PC-3 (cell line): ENCODE measurements at regions not wholly inside any gene's neighbourhood (a gene's known extent, or its start where the extent isn't known, plus 50 kb on each side); places are given as distances from the start of the nearest gene placed in this dataset.

Experiments
- ATAC-seq: fragments of 200-7000 bp; cut with Tn5 transposase; 2 replicates; pipeline ENCODE4 v1.9.1; 2020; ENCODE audit warnings: mild to moderate bottlenecking, moderate library complexity
- BruUV-seq: library from RNA; stranded (reverse); fragments of 400-500 nt; replicated peaks from 2 replicates; lab custom pipeline; 2021; lab: Mats Ljungman, UMichigan
- CTCF ChIA-PET: fragments of 300-600 bp; sonication (Branson Sonifier 250); formaldehyde crosslinking; loops from one replicate; lab custom pipeline; 2022; ENCODE audit warnings: antibody characterized with exemption; lab: Charles Lee
- POLR2A ChIA-PET: fragments of 300-600 bp; sonication (Branson Sonifier 250); formaldehyde crosslinking; loops from one replicate; lab custom pipeline; 2022; ENCODE audit warnings: antibody characterized with exemption; ENCODE audit not compliant: unreplicated experiment; lab: Charles Lee
- DNase-seq: peaks from one replicate; pipeline ENCODE4 v3.0.0-alpha.2; 2015
- H2AFZ ChIP-seq: fragments of 300-600 bp; sonication (generic); 2 replicates; pipeline ENCODE4 v1.6.0; 2016; ENCODE audit warnings: antibody characterized with exemption, low read length
- H3F3A ChIP-seq: fragments of 300-600 bp; sonication (generic); one replicate; pipeline ENCODE4 v1.6.0; 2017; ENCODE audit warnings: antibody characterized with exemption, low read length, control low read depth, mild to moderate bottlenecking; ENCODE audit not compliant: unreplicated experiment
- H3K27ac ChIP-seq: fragments of 300-600 bp; sonication (generic); 2 replicates; pipeline ENCODE4 v1.5.1; 2016; ENCODE audit warnings: mild to moderate bottlenecking, low read length
- H3K27me3 ChIP-seq: fragments of 300-600 bp; sonication (generic); 2 replicates; pipeline ENCODE4 v1.6.1; 2016; ENCODE audit warnings: low read length, mixed read lengths
- H3K36me3 ChIP-seq: fragments of 300-600 bp; sonication (generic); 2 replicates; pipeline ENCODE4 v1.6.1; 2016; ENCODE audit warnings: low read depth, mixed run types, low read length, mixed read lengths
- H3K4me1 ChIP-seq: fragments of 300-600 bp; sonication (generic); 2 replicates; pipeline ENCODE4 v1.5.1; 2016; ENCODE audit warnings: low read length; ENCODE audit not compliant: insufficient read depth
- H3K4me2 ChIP-seq: fragments of 300-600 bp; sonication (generic); 2 replicates; pipeline ENCODE4 v1.6.0; 2016; ENCODE audit warnings: low read length
- H3K4me3 ChIP-seq: fragments of 300-600 bp; sonication (generic); 2 replicates; pipeline ENCODE4 v1.5.1; 2016; ENCODE audit warnings: mild to moderate bottlenecking, low read length, mixed read lengths
- H3K79me2 ChIP-seq: fragments of 300-600 bp; sonication (generic); 2 replicates; pipeline ENCODE4 v1.6.1; 2017; ENCODE audit warnings: low read length, mixed read lengths
- H3K9ac ChIP-seq: fragments of 300-600 bp; sonication (generic); 2 replicates; pipeline ENCODE4 v1.6.0; 2016; ENCODE audit warnings: mild to moderate bottlenecking, low read length
- H3K9me2 ChIP-seq: fragments of 300-600 bp; sonication (generic); replicated peaks from 2 replicates; pipeline ENCODE4 v1.6.1; 2016; ENCODE audit warnings: mixed run types, low read length, mixed read lengths
- H3K9me3 ChIP-seq: fragments of 300-600 bp; sonication (generic); 2 replicates; pipeline ENCODE4 v1.6.1; 2016; ENCODE audit warnings: low read length, mixed read lengths
- H4K20me1 ChIP-seq: fragments of 300-600 bp; sonication (generic); 2 replicates; pipeline ENCODE4 v1.6.1; 2016; ENCODE audit warnings: low read length, mixed read lengths
- EZH2 ChIP-seq: fragments of 300-600 bp; sonication (generic); IDR thresholded peaks from one replicate; pipeline ENCODE4 v1.6.1; 2017; ENCODE audit warnings: antibody characterized with exemption, mild to moderate bottlenecking, low read length; ENCODE audit not compliant: unreplicated experiment
- EZH2phosphoT487 ChIP-seq: fragments of 300-600 bp; sonication (generic); IDR thresholded peaks from 2 replicates; pipeline ENCODE4 v1.6.1; 2018; ENCODE audit warnings: mild to moderate bottlenecking, antibody characterized with exemption, low read length, borderline replicate concordance
- intact Hi-C: fragments of 100-400 bp; cut with micrococcal nuclease; formaldehyde crosslinking; loops from 2 replicates; pipeline ENCODE4 v1.9.0; 2023
- TF ChIP-seq, protein P1 (sequence below): fragments of 300-600 bp; sonication (generic); conservative IDR thresholded peaks from 2 replicates; pipeline ENCODE4 v1.5.1; 2017; ENCODE audit warnings: antibody characterized with exemption, low read depth, mild to moderate bottlenecking, low read length

DNA sequence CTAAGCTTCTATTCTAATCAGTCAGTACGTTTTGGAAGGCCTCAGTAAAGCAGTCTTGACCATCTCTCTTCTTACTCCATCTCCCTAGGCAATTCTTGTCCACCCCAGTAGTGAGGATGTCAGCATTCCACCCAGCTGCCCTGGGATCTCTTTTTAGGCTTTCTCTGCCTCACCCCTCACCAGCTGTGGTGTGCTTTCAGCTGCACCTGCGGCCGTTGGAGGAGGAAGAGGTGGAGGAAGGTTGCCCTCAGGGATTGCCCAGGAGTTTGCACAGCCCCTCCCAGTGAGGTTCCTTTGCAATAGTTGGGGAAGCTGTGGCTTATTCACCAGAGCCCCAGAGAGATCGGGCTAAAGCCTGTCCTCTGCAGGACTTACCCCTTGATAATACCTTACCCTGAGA lies 615.8 kb downstream of the BNC2 start:
- H3K9me2 ChIP-seq: no peaks in the 10 kb centered on the region
- H4K20me1 ChIP-seq: no peaks in the 10 kb centered on the region
- TF ChIP-seq EZH2phosphoT487 (no peak), EZH2 (no peak)
- TF ChIP-seq, protein P1, sequence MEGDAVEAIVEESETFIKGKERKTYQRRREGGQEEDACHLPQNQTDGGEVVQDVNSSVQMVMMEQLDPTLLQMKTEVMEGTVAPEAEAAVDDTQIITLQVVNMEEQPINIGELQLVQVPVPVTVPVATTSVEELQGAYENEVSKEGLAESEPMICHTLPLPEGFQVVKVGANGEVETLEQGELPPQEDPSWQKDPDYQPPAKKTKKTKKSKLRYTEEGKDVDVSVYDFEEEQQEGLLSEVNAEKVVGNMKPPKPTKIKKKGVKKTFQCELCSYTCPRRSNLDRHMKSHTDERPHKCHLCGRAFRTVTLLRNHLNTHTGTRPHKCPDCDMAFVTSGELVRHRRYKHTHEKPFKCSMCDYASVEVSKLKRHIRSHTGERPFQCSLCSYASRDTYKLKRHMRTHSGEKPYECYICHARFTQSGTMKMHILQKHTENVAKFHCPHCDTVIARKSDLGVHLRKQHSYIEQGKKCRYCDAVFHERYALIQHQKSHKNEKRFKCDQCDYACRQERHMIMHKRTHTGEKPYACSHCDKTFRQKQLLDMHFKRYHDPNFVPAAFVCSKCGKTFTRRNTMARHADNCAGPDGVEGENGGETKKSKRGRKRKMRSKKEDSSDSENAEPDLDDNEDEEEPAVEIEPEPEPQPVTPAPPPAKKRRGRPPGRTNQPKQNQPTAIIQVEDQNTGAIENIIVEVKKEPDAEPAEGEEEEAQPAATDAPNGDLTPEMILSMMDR: no peak
- no peak overlapping the region for H3K4me2 ChIP-seq
- H3K9me3 ChIP-seq: no peaks in the 10 kb centered on the region
- H3K36me3 ChIP-seq: no peaks in the 10 kb centered on the region
- intact Hi-C loops: no loop called here
- H3F3A ChIP-seq: no peaks in the 10 kb centered on the region
- POLR2A ChIA-PET: no interaction called here
- no peak overlapping the region for H3K9ac ChIP-seq
- DNase-seq: no peak
- no peaks in the 10 kb centered on the region for H3K79me2 ChIP-seq
- no peak overlapping the region for H3K4me3 ChIP-seq
- ATAC-seq: no peak
- CTCF ChIA-PET: no interaction called here
- no TSS peak for BruUV-seq
- no peaks in the 10 kb centered on the region for H3K27me3 ChIP-seq
- H2AFZ ChIP-seq: no peak overlapping the region
- peaks cover 7% of the 10 kb centered on the region; the same call in 1 of the 2 replicates for H3K4me1 ChIP-seq
- H3K27ac ChIP-seq: no peak overlapping the region

DNA sequence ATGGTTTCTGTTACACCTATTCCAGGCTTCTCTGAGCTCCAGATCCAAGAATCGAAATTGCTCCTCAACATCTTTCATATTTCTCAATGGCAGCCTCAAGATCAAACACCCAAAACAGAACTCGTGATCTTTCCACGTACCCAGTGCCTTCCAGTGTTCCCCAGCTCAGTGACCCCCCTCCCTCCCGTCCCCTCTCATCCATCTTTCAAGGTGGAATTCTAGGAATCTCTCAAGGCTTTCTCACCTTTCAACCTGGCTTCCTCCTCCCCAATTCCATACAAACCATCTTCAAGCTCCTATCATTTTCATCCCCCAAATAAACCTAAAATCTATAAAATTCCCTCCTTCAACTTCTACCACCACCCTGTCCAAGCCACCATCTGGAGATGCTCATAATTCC lies 615.3 kb downstream of the BNC2 start:
- no peaks in the 10 kb centered on the region for H4K20me1 ChIP-seq
- ChIA-PET CTCF (no interaction called here), POLR2A (no interaction called here)
- no peaks in the 10 kb centered on the region for H3K79me2 ChIP-seq
- no peak overlapping the region for H3K27ac ChIP-seq
- H2AFZ ChIP-seq: no peak overlapping the region
- no peaks in the 10 kb centered on the region for H3K36me3 ChIP-seq
- H3K9me3 ChIP-seq: no peaks in the 10 kb centered on the region
- no peak for ATAC-seq
- no TSS peak for BruUV-seq
- H3F3A ChIP-seq: no peaks in the 10 kb centered on the region
- TF ChIP-seq EZH2phosphoT487 (no peak), EZH2 (no peak)
- TF ChIP-seq, protein P1: no peak
- H3K4me2 ChIP-seq: no peak overlapping the region
- intact Hi-C loops: no loop called here
- no peaks in the 10 kb centered on the region for H3K27me3 ChIP-seq
- H3K4me1 ChIP-seq: peaks cover 7% of the 10 kb centered on the region; the same call in 1 of the 2 replicates
- DNase-seq: no peak
- no peak overlapping the region for H3K4me3 ChIP-seq
- no peaks in the 10 kb centered on the region for H3K9me2 ChIP-seq
- H3K9ac ChIP-seq: no peak overlapping the region

DNA sequence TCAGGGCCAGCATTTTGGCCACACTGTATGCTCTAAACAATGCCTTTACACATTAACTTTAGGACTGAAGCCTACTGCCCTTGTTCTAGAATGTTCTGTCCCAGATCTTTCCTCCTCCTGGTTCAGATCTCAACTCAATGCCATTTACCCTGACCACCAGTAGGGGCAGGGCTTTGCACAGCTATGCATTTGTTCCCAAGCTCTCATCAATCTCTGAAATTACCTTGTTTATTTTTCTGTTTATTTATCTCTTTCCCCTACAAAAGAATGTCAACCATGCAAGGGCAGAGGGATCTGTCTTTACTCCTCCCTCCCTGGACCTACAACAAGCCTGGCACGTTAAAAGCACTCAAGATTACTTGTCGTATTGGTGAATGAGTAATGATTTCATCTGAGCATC lies 612.9 kb downstream of the BNC2 start:
- BruUV-seq: no TSS peak
- intact Hi-C loops: no loop called here
- TF ChIP-seq, protein P1: peak; percentile 56
- no peak for TF ChIP-seq EZH2
- Histone ChIP-seq H3K4me1 (peaks cover 12% of the 10 kb centered on the region), H3F3A (no peaks in the 10 kb centered on the region), H3K9me3 (no peaks in the 10 kb centered on the region), H3K9me2 (no peaks in the 10 kb centered on the region), H3K4me3 (no peak overlapping the region), H3K9ac (no peak overlapping the region), H3K27ac (no peak overlapping the region), H3K27me3 (no peaks in the 10 kb centered on the region), H3K4me2 (no peak overlapping the region), H3K36me3 (no peaks in the 10 kb centered on the region), H4K20me1 (no peaks in the 10 kb centered on the region), H3K79me2 (no peaks in the 10 kb centered on the region), H2AFZ (no peak overlapping the region)
- DNase-seq (peak; percentile 20), ATAC-seq (0 out of 2 replicates have a peak, but pooled peaks have one; percentile 31)
- ChIA-PET CTCF (interaction anchor here (0.7 kb wide), 1 partner anchor 17 kb away, joined by 4 read pairs; no protein-coding TSS in a partner anchor), POLR2A (no interaction called here)
